Activated naive CD8-positive, alpha-beta T cell (primary cell): ENCODE measurements at regions not wholly inside any gene's neighbourhood (a gene's known extent, or its start where the extent isn't known, plus 50 kb on each side); places are given as distances from the start of the nearest gene placed in this dataset.
"Not testable (repeated sequence)": the region's sequence is repeated elsewhere in the genome, so short reads cannot be mapped to it uniquely, and the experiment has no call there.

Source experiments
- H3K27ac Mint-ChIP-seq: one replicate; pipeline ENCODE4 v1.8.0; 2021; ENCODE audit warnings: mixed read lengths
- H3K27me3 Mint-ChIP-seq: one replicate; pipeline ENCODE4 v1.8.0; 2021; ENCODE audit warnings: mixed read lengths
- H3K36me3 Mint-ChIP-seq: one replicate; pipeline ENCODE4 v1.8.0; 2021; ENCODE audit warnings: mixed read lengths
- H3K4me1 Mint-ChIP-seq: one replicate; pipeline ENCODE4 v1.8.0; 2021; ENCODE audit warnings: low read depth, mixed read lengths
- H3K4me3 Mint-ChIP-seq: one replicate; pipeline ENCODE4 v1.8.0; 2021; ENCODE audit warnings: mild to moderate bottlenecking, mixed read lengths
- H3K9me3 Mint-ChIP-seq: one replicate; pipeline ENCODE4 v1.8.0; 2021; ENCODE audit warnings: low read depth, mixed read lengths

- Mint-ChIP-seq H3K27me3 (peaks cover 20% of the 10 kb centered on the region), H3K4me1 (peaks cover 11% of the 10 kb centered on the region)
Measured at GRCh38 chr1:47536646-47537118, 98.8 kb downstream of the FOXD2 start.

GRCh38 chr1:47537268-47537667, 99.4 kb downstream of the FOXD2 start:
- Mint-ChIP-seq H3K9me3 (no peaks in the 10 kb centered on the region), H3K27ac (no peak overlapping the region), H3K4me3 (no peak overlapping the region), H3K4me1 (peaks cover 11% of the 10 kb centered on the region), H3K27me3 (peaks cover 22% of the 10 kb centered on the region), H3K36me3 (no peaks in the 10 kb centered on the region)

More at GRCh38 chr1:47536646-47537118, 98.8 kb downstream of the FOXD2 start:
- Mint-ChIP-seq H3K27ac (no peak overlapping the region), H3K36me3 (no peaks in the 10 kb centered on the region), H3K4me3 (no peak overlapping the region), H3K9me3 (no peaks in the 10 kb centered on the region)

- Mint-ChIP-seq H3K4me3 (no peak overlapping the region), H3K27ac (no peak overlapping the region), H3K9me3 (no peaks in the 10 kb centered on the region), H3K36me3 (no peaks in the 10 kb centered on the region), H3K4me1 (peaks cover 8% of the 10 kb centered on the region), H3K27me3 (peaks cover 19% of the 10 kb centered on the region)
Measured at GRCh38 chr1:47537966-47538365, 100.1 kb downstream of the FOXD2 start.

GRCh38 chr1:47538530-47538929, 100.7 kb downstream of the FOXD2 start:
- not testable (repeated sequence) for H3K36me3 Mint-ChIP-seq, H3K27ac Mint-ChIP-seq, H3K9me3 Mint-ChIP-seq, H3K4me3 Mint-ChIP-seq, H3K4me1 Mint-ChIP-seq
- peaks cover 20% of the 10 kb centered on the region for H3K27me3 Mint-ChIP-seq

- H3K4me1 Mint-ChIP-seq, H3K9me3 Mint-ChIP-seq, H3K36me3 Mint-ChIP-seq, H3K4me3 Mint-ChIP-seq, H3K27ac Mint-ChIP-seq: not testable (repeated sequence)
- peaks cover 21% of the 10 kb centered on the region for H3K27me3 Mint-ChIP-seq
Measured at GRCh38 chr1:47541705-47542104, 103.9 kb downstream of the FOXD2 start.

GRCh38 chr1:47543089-47543488, 105.2 kb downstream of the FOXD2 start:
- peaks cover 21% of the 10 kb centered on the region for H3K27me3 Mint-ChIP-seq
- not testable (repeated sequence) for H3K4me1 Mint-ChIP-seq, H3K27ac Mint-ChIP-seq, H3K9me3 Mint-ChIP-seq, H3K36me3 Mint-ChIP-seq, H3K4me3 Mint-ChIP-seq

- H3K9me3 Mint-ChIP-seq, result no peaks in the 10 kb centered on the region
- H3K27ac Mint-ChIP-seq, result no peak overlapping the region
- H3K4me1 Mint-ChIP-seq, result no peaks in the 10 kb centered on the region
- H3K36me3 Mint-ChIP-seq, result no peaks in the 10 kb centered on the region
- peaks cover 18% of the 10 kb centered on the region for H3K27me3 Mint-ChIP-seq
- no peak overlapping the region for H3K4me3 Mint-ChIP-seq
Measured at GRCh38 chr1:47545912-47546483, 108.2 kb downstream of the FOXD2 start.

GRCh38 chr1:47547753-47548573, 110.1 kb downstream of the FOXD2 start:
- Mint-ChIP-seq H3K27ac (no peak overlapping the region), H3K9me3 (no peaks in the 10 kb centered on the region)

GRCh38 chr1:47548637-47549036, 110.8 kb downstream of the FOXD2 start:
- Mint-ChIP-seq H3K9me3 (no peaks in the 10 kb centered on the region), H3K4me1 (no peaks in the 10 kb centered on the region), H3K27ac (no peak overlapping the region), H3K4me3 (no peak overlapping the region), H3K36me3 (no peaks in the 10 kb centered on the region), H3K27me3 (peaks cover 16% of the 10 kb centered on the region)

More at GRCh38 chr1:47547753-47548573, 110.1 kb downstream of the FOXD2 start:
- Mint-ChIP-seq H3K4me3 (no peak overlapping the region), H3K4me1 (no peaks in the 10 kb centered on the region), H3K27me3 (peaks cover 15% of the 10 kb centered on the region), H3K36me3 (no peaks in the 10 kb centered on the region)

- no peaks in the 10 kb centered on the region for H3K4me1 Mint-ChIP-seq
- no peak overlapping the region for H3K4me3 Mint-ChIP-seq
- H3K27me3 Mint-ChIP-seq, result peaks cover 11% of the 10 kb centered on the region
- no peaks in the 10 kb centered on the region for H3K36me3 Mint-ChIP-seq
- no peak overlapping the region for H3K27ac Mint-ChIP-seq
- no peaks in the 10 kb centered on the region for H3K9me3 Mint-ChIP-seq
Measured at GRCh38 chr1:47549532-47549931, 111.7 kb downstream of the FOXD2 start.

GRCh38 chr1:47550929-47551328, 113.1 kb downstream of the FOXD2 start:
- no peak overlapping the region for H3K27ac Mint-ChIP-seq
- H3K9me3 Mint-ChIP-seq, result no peaks in the 10 kb centered on the region

GRCh38 chr1:47551971-47552528, 114.2 kb downstream of the FOXD2 start:
- Mint-ChIP-seq H3K4me1 (no peaks in the 10 kb centered on the region), H3K27me3 (peaks cover 6% of the 10 kb centered on the region), H3K9me3 (no peaks in the 10 kb centered on the region), H3K36me3 (no peaks in the 10 kb centered on the region), H3K27ac (no peak overlapping the region), H3K4me3 (no peak overlapping the region)

More at GRCh38 chr1:47550929-47551328, 113.1 kb downstream of the FOXD2 start:
- Mint-ChIP-seq H3K36me3 (no peaks in the 10 kb centered on the region), H3K4me1 (no peaks in the 10 kb centered on the region), H3K27me3 (peaks cover 4% of the 10 kb centered on the region), H3K4me3 (no peak overlapping the region)

GRCh38 chr1:47554082-47554481, 116.2 kb downstream of the FOXD2 start:
- Mint-ChIP-seq H3K9me3 (no peaks in the 10 kb centered on the region), H3K36me3 (no peaks in the 10 kb centered on the region)

GRCh38 chr1:47554901-47555300, 117.1 kb downstream of the FOXD2 start:
- Mint-ChIP-seq H3K27ac (no peak overlapping the region), H3K4me1 (no peaks in the 10 kb centered on the region), H3K9me3 (no peaks in the 10 kb centered on the region), H3K4me3 (no peak overlapping the region), H3K36me3 (no peaks in the 10 kb centered on the region), H3K27me3 (peaks cover 5% of the 10 kb centered on the region)

More at GRCh38 chr1:47554082-47554481, 116.2 kb downstream of the FOXD2 start:
- Mint-ChIP-seq H3K4me1 (no peaks in the 10 kb centered on the region), H3K4me3 (no peak overlapping the region), H3K27ac (no peak overlapping the region), H3K27me3 (peaks cover 6% of the 10 kb centered on the region)

- no peaks in the 10 kb centered on the region for H3K36me3 Mint-ChIP-seq
- H3K27me3 Mint-ChIP-seq, result peaks cover 5% of the 10 kb centered on the region
- H3K4me1 Mint-ChIP-seq, result no peaks in the 10 kb centered on the region
- H3K27ac Mint-ChIP-seq, result no peak overlapping the region
- no peak overlapping the region for H3K4me3 Mint-ChIP-seq
- no peaks in the 10 kb centered on the region for H3K9me3 Mint-ChIP-seq
Measured at GRCh38 chr1:47555306-47555705, 117.5 kb downstream of the FOXD2 start.
